Mesothelial cell of epicardium (in vitro differentiated cells): ENCODE measurements at regions not wholly inside any gene's neighbourhood (a gene's known extent, or its start where the extent isn't known, plus 50 kb on each side); places are given as distances from the start of the nearest gene placed in this dataset.

Experiments used
- DNase-seq, 2 experiments: peaks; one replicate each; pipeline ENCODE4 v3.0.0; 2021; ENCODE audit warnings: low spot score in 2 of 2; ENCODE audit not compliant: unreplicated experiment in 2 of 2
- H3K27ac Mint-ChIP-seq: 2 replicates; pipeline ENCODE4 v1.8.0; 2021; ENCODE audit warnings: mixed read lengths
- H3K27me3 Mint-ChIP-seq: 2 replicates; pipeline ENCODE4 v1.8.0; 2021; ENCODE audit warnings: low read depth, mixed read lengths
- H3K36me3 Mint-ChIP-seq: 2 replicates; pipeline ENCODE4 v1.8.0; 2021; ENCODE audit warnings: mixed read lengths
- H3K4me1 Mint-ChIP-seq: 2 replicates; pipeline ENCODE4 v1.8.0; 2021; ENCODE audit warnings: mixed read lengths
- H3K4me3 Mint-ChIP-seq: 2 replicates; pipeline ENCODE4 v1.8.0; 2021; ENCODE audit warnings: mild to moderate bottlenecking, moderate library complexity, mixed read lengths
- H3K9me3 Mint-ChIP-seq: 2 replicates; pipeline ENCODE4 v1.8.0; 2021; ENCODE audit warnings: mixed read lengths
- CTCF ChIP-seq: fragments of 200-600 bp; sonication (generic); IDR thresholded peaks from one replicate; pipeline ENCODE4 v1.5.0; 2021; ENCODE audit warnings: antibody characterized with exemption; ENCODE audit not compliant: unreplicated experiment

GRCh38 chr7:155908385-155908784 lies 96.1 kb upstream of the SHH start:
- Mint-ChIP-seq H3K4me1 (no peaks in the 10 kb centered on the region), H3K4me3 (no peak overlapping the region), H3K9me3 (peaks cover 33% of the 10 kb centered on the region), H3K27me3 (peaks cover 7% of the 10 kb centered on the region), H3K27ac (no peak overlapping the region), H3K36me3 (no peaks in the 10 kb centered on the region)
- TF ChIP-seq CTCF = no peak
- no peak for DNase-seq

GRCh38 chr7:155907450-155908200 lies 95.4 kb upstream of the SHH start:
- H3K27me3 Mint-ChIP-seq = peaks cover 7% of the 10 kb centered on the region

GRCh38 chr7:155901176-155901575 lies 88.9 kb upstream of the SHH start:
- TF ChIP-seq CTCF = no peak
- Mint-ChIP-seq H3K27ac (no peak overlapping the region), H3K9me3 (peaks cover 7% of the 10 kb centered on the region), H3K36me3 (no peaks in the 10 kb centered on the region), H3K4me1 (no peaks in the 10 kb centered on the region), H3K27me3 (peaks cover 5% of the 10 kb centered on the region), H3K4me3 (no peak overlapping the region)
- no peak for DNase-seq

More at GRCh38 chr7:155907450-155908200, 95.4 kb upstream of the SHH start:
- H3K9me3 Mint-ChIP-seq = peaks cover 26% of the 10 kb centered on the region
- H3K4me1 Mint-ChIP-seq = no peaks in the 10 kb centered on the region
- H3K4me3 Mint-ChIP-seq = no peak overlapping the region
- no peaks in the 10 kb centered on the region for H3K36me3 Mint-ChIP-seq
- H3K27ac Mint-ChIP-seq = no peak overlapping the region
- DNase-seq = no peak
- no peak for TF ChIP-seq CTCF

- Mint-ChIP-seq H3K9me3 (peaks cover 5% of the 10 kb centered on the region), H3K4me1 (no peaks in the 10 kb centered on the region), H3K27me3 (peaks cover 3% of the 10 kb centered on the region), H3K27ac (no peak overlapping the region), H3K36me3 (no peaks in the 10 kb centered on the region), H3K4me3 (no peak overlapping the region)
- no peak for TF ChIP-seq CTCF
- DNase-seq = no peak
Measured at GRCh38 chr7:155899596-155899995, 87.3 kb upstream of the SHH start.

- peaks cover 2% of the 10 kb centered on the region for H3K27me3 Mint-ChIP-seq
- peaks cover 3% of the 10 kb centered on the region for H3K9me3 Mint-ChIP-seq
- no peak for DNase-seq
- H3K27ac Mint-ChIP-seq = no peak overlapping the region
- no peaks in the 10 kb centered on the region for H3K36me3 Mint-ChIP-seq
- TF ChIP-seq CTCF = no peak
- no peak overlapping the region for H3K4me3 Mint-ChIP-seq
- H3K4me1 Mint-ChIP-seq = no peaks in the 10 kb centered on the region
Measured at GRCh38 chr7:155897758-155898386, 85.6 kb upstream of the SHH start.
